ENCODE measurements at regions not wholly inside any gene's neighbourhood (a gene's known extent, or its start where the extent isn't known, plus 50 kb on each side); places are given as distances from the start of the nearest gene placed in this dataset.

- no peak for ATAC-seq (ENCODE audit: low FRiP score)
Measured at GRCh38 chr16:65975049-65975708, 391.3 kb upstream of the CDH5 start.

GRCh38 chr16:65967376-65967775 lies 399.1 kb upstream of the CDH5 start:
- Histone ChIP-seq H3K9me3 (ENCODE audit: control insufficient read depth, low read length) (no peaks in the 10 kb centered on the region), H3K27ac (ENCODE audit: low read depth in 1 of 2, low read length in 2 of 2) (no peak overlapping the region), H3K27me3 (ENCODE audit: control insufficient read depth in 1 of 2, insufficient read depth in 2 of 2, low read length in 1 of 2) (no peaks in the 10 kb centered on the region), H3K4me3 (ENCODE audit: low read length in 2 of 2) (no peak overlapping the region), H3K4me1 (ENCODE audit: control insufficient read depth in 1 of 2, insufficient read depth in 2 of 2, low read length in 2 of 2) (no peaks in the 10 kb centered on the region), H3K36me3 (ENCODE audit: control insufficient read depth in 1 of 2, insufficient read depth in 2 of 2, low read length in 1 of 2) (no peaks in the 10 kb centered on the region)
- 85 to 92% methylated on average over 4 of the region's 4 CpGs for WGBS, 2 donors
- no peak for DNase-seq
- intact Hi-C loops (cut with DNase I) = no loop called here
- ATAC-seq (ENCODE audit: low FRiP score) = no peak

More at GRCh38 chr16:65975049-65975708, 391.3 kb upstream of the CDH5 start:
- H3K27me3 ChIP-seq (ENCODE audit: control insufficient read depth in 1 of 2, insufficient read depth in 2 of 2, low read length in 1 of 2) = no peaks in the 10 kb centered on the region
- DNase-seq = no peak
- intact Hi-C loops (cut with DNase I) = no loop called here
- H3K4me3 ChIP-seq (ENCODE audit: low read length in 2 of 2) = no peak overlapping the region
- H3K4me1 ChIP-seq (ENCODE audit: control insufficient read depth in 1 of 2, insufficient read depth in 2 of 2, low read length in 2 of 2) = no peaks in the 10 kb centered on the region
- H3K36me3 ChIP-seq (ENCODE audit: control insufficient read depth in 1 of 2, insufficient read depth in 2 of 2, low read length in 1 of 2) = no peaks in the 10 kb centered on the region
- no peak overlapping the region for H3K27ac ChIP-seq (ENCODE audit: low read depth in 1 of 2, low read length in 2 of 2)
- no peaks in the 10 kb centered on the region for H3K9me3 ChIP-seq (ENCODE audit: control insufficient read depth, low read length)
- WGBS, 2 donors = 71 to 90% methylated on average over 7 of the region's 7 CpGs

GRCh38 chr16:65965628-65966027 lies 400.9 kb upstream of the CDH5 start:
- DNase-seq (no peak), ATAC-seq (ENCODE audit: low FRiP score) (no peak)
- H3K4me1 ChIP-seq (ENCODE audit: control insufficient read depth in 1 of 2, insufficient read depth in 2 of 2, low read length in 2 of 2) = no peaks in the 10 kb centered on the region
- intact Hi-C loops (cut with DNase I) = no loop called here
- no peaks in the 10 kb centered on the region for H3K9me3 ChIP-seq (ENCODE audit: control insufficient read depth, low read length)
- H3K4me3 ChIP-seq (ENCODE audit: low read length in 2 of 2) = no peak overlapping the region
- no peaks in the 10 kb centered on the region for H3K36me3 ChIP-seq (ENCODE audit: control insufficient read depth in 1 of 2, insufficient read depth in 2 of 2, low read length in 1 of 2)
- WGBS, 2 donors = 86 to 87% methylated on average over 6 of the region's 6 CpGs
- H3K27ac ChIP-seq (ENCODE audit: low read depth in 1 of 2, low read length in 2 of 2) = no peak overlapping the region
- H3K27me3 ChIP-seq (ENCODE audit: control insufficient read depth in 1 of 2, insufficient read depth in 2 of 2, low read length in 1 of 2) = no peaks in the 10 kb centered on the region

GRCh38 chr16:65964752-65965151 lies 401.7 kb upstream of the CDH5 start:
- H3K27ac ChIP-seq (ENCODE audit: low read depth in 1 of 2, low read length in 2 of 2) = no peak overlapping the region
- no peak overlapping the region for H3K4me3 ChIP-seq (ENCODE audit: low read length in 2 of 2)
- H3K27me3 ChIP-seq (ENCODE audit: control insufficient read depth in 1 of 2, insufficient read depth in 2 of 2, low read length in 1 of 2) = no peaks in the 10 kb centered on the region
- 82% methylated on average over 4 of the region's 4 CpGs for WGBS, 2 donors
- DNase-seq (no peak), ATAC-seq (ENCODE audit: low FRiP score) (no peak)
- no peaks in the 10 kb centered on the region for H3K4me1 ChIP-seq (ENCODE audit: control insufficient read depth in 1 of 2, insufficient read depth in 2 of 2, low read length in 2 of 2)
- no peaks in the 10 kb centered on the region for H3K36me3 ChIP-seq (ENCODE audit: control insufficient read depth in 1 of 2, insufficient read depth in 2 of 2, low read length in 1 of 2)
- H3K9me3 ChIP-seq (ENCODE audit: control insufficient read depth, low read length) = no peaks in the 10 kb centered on the region
- intact Hi-C loops (cut with DNase I) = no loop called here

- DNase-seq (no peak), ATAC-seq (ENCODE audit: low FRiP score) (no peak)
- no peak overlapping the region for H3K27ac ChIP-seq (ENCODE audit: low read depth in 1 of 2, low read length in 2 of 2)
- H3K4me3 ChIP-seq (ENCODE audit: low read length in 2 of 2) = no peak overlapping the region
- no peaks in the 10 kb centered on the region for H3K9me3 ChIP-seq (ENCODE audit: control insufficient read depth, low read length)
- no peaks in the 10 kb centered on the region for H3K4me1 ChIP-seq (ENCODE audit: control insufficient read depth in 1 of 2, insufficient read depth in 2 of 2, low read length in 2 of 2)
- no peaks in the 10 kb centered on the region for H3K27me3 ChIP-seq (ENCODE audit: control insufficient read depth in 1 of 2, insufficient read depth in 2 of 2, low read length in 1 of 2)
- WGBS, 2 donors = 46 to 73% methylated on average over 4 of the region's 4 CpGs
- no peaks in the 10 kb centered on the region for H3K36me3 ChIP-seq (ENCODE audit: control insufficient read depth in 1 of 2, insufficient read depth in 2 of 2, low read length in 1 of 2)
- intact Hi-C loops (cut with DNase I) = no loop called here
Measured at GRCh38 chr16:65961476-65962143, 404.9 kb upstream of the CDH5 start.

- Histone ChIP-seq H3K9me3 (ENCODE audit: control insufficient read depth, low read length) (no peaks in the 10 kb centered on the region), H3K4me1 (ENCODE audit: control insufficient read depth in 1 of 2, insufficient read depth in 2 of 2, low read length in 2 of 2) (no peaks in the 10 kb centered on the region), H3K27me3 (ENCODE audit: control insufficient read depth in 1 of 2, insufficient read depth in 2 of 2, low read length in 1 of 2) (no peaks in the 10 kb centered on the region), H3K27ac (ENCODE audit: low read depth in 1 of 2, low read length in 2 of 2) (no peak overlapping the region), H3K4me3 (ENCODE audit: low read length in 2 of 2) (no peak overlapping the region), H3K36me3 (ENCODE audit: control insufficient read depth in 1 of 2, insufficient read depth in 2 of 2, low read length in 1 of 2) (no peaks in the 10 kb centered on the region)
- 88 to 90% methylated on average over 2 of the region's 2 CpGs for WGBS, 2 donors
- intact Hi-C loops (cut with DNase I) = no loop called here
- ATAC-seq (ENCODE audit: low FRiP score) (no peak), DNase-seq (no peak)
Measured at GRCh38 chr16:65959983-65960382, 406.5 kb upstream of the CDH5 start.

GRCh38 chr16:65958086-65958485 lies 408.4 kb upstream of the CDH5 start:
- ATAC-seq (ENCODE audit: low FRiP score) (no peak), DNase-seq (no peak)
- intact Hi-C loops (cut with DNase I) = no loop called here
- no peaks in the 10 kb centered on the region for H3K36me3 ChIP-seq (ENCODE audit: control insufficient read depth in 1 of 2, insufficient read depth in 2 of 2, low read length in 1 of 2)
- WGBS, 2 donors = 40 to 52% methylated on average over 3 of the region's 3 CpGs
- no peaks in the 10 kb centered on the region for H3K9me3 ChIP-seq (ENCODE audit: control insufficient read depth, low read length)
- H3K27me3 ChIP-seq (ENCODE audit: control insufficient read depth in 1 of 2, insufficient read depth in 2 of 2, low read length in 1 of 2) = no peaks in the 10 kb centered on the region
- H3K27ac ChIP-seq (ENCODE audit: low read depth in 1 of 2, low read length in 2 of 2) = no peak overlapping the region
- no peaks in the 10 kb centered on the region for H3K4me1 ChIP-seq (ENCODE audit: control insufficient read depth in 1 of 2, insufficient read depth in 2 of 2, low read length in 2 of 2)
- no peak overlapping the region for H3K4me3 ChIP-seq (ENCODE audit: low read length in 2 of 2)

GRCh38 chr16:65956100-65956499 lies 410.4 kb upstream of the CDH5 start:
- DNase-seq (no peak), ATAC-seq (ENCODE audit: low FRiP score) (no peak)
- no peaks in the 10 kb centered on the region for H3K27me3 ChIP-seq (ENCODE audit: control insufficient read depth in 1 of 2, insufficient read depth in 2 of 2, low read length in 1 of 2)
- no peaks in the 10 kb centered on the region for H3K9me3 ChIP-seq (ENCODE audit: control insufficient read depth, low read length)
- H3K4me1 ChIP-seq (ENCODE audit: control insufficient read depth in 1 of 2, insufficient read depth in 2 of 2, low read length in 2 of 2) = no peaks in the 10 kb centered on the region
- H3K27ac ChIP-seq (ENCODE audit: low read depth in 1 of 2, low read length in 2 of 2) = no peak overlapping the region
- H3K4me3 ChIP-seq (ENCODE audit: low read length in 2 of 2) = no peak overlapping the region
- no peaks in the 10 kb centered on the region for H3K36me3 ChIP-seq (ENCODE audit: control insufficient read depth in 1 of 2, insufficient read depth in 2 of 2, low read length in 1 of 2)
- WGBS, 2 donors = 90 to 97% methylated on average over 1 of the region's 1 CpG
- intact Hi-C loops (cut with DNase I) = no loop called here

- H3K9me3 ChIP-seq (ENCODE audit: control insufficient read depth, low read length) = no peaks in the 10 kb centered on the region
- WGBS, 2 donors = 99 to 100% methylated on average over 2 of the region's 2 CpGs
- no peak overlapping the region for H3K4me3 ChIP-seq (ENCODE audit: low read length in 2 of 2)
- DNase-seq (no peak), ATAC-seq (ENCODE audit: low FRiP score) (no peak)
- no peaks in the 10 kb centered on the region for H3K27me3 ChIP-seq (ENCODE audit: control insufficient read depth in 1 of 2, insufficient read depth in 2 of 2, low read length in 1 of 2)
- no peaks in the 10 kb centered on the region for H3K36me3 ChIP-seq (ENCODE audit: control insufficient read depth in 1 of 2, insufficient read depth in 2 of 2, low read length in 1 of 2)
- intact Hi-C loops (cut with DNase I) = no loop called here
- H3K4me1 ChIP-seq (ENCODE audit: control insufficient read depth in 1 of 2, insufficient read depth in 2 of 2, low read length in 2 of 2) = no peaks in the 10 kb centered on the region
- H3K27ac ChIP-seq (ENCODE audit: low read depth in 1 of 2, low read length in 2 of 2) = no peak overlapping the region
Measured at GRCh38 chr16:65954446-65954845, 412.0 kb upstream of the CDH5 start.
